SK-N-SH (cell line): ENCODE measurements at regions not wholly inside any gene's neighbourhood (a gene's known extent, or its start where the extent isn't known, plus 50 kb on each side); places are given as distances from the start of the nearest gene placed in this dataset.

Experiments
- CTCF ChIA-PET: fragments of 300-600, 350-600 bp; formaldehyde crosslinking; extraction: SDS; loops from one replicate; lab custom pipeline; 2021; lab: Yijun Ruan, JAX
- POLR2A ChIA-PET: fragments of 350-600 bp; sonication (Branson Sonifier 250); formaldehyde crosslinking; extraction: SDS; loops from one replicate; lab custom pipeline; 2020; ENCODE audit warnings: antibody characterized with exemption, inconsistent platforms; lab: Yijun Ruan, JAX
- DNase-seq: peaks from one replicate; pipeline ENCODE4 v3.0.0; 2012
- H2AFZ ChIP-seq: fragments of 200-600 bp; sonication (generic); 2 replicates; pipeline ENCODE4 v1.8.1; 2016; ENCODE audit warnings: antibody characterized with exemption, mild to moderate bottlenecking, low read depth
- H3F3A ChIP-seq: fragments of 200-600 bp; sonication (generic); replicated peaks from 2 replicates; pipeline ENCODE3; 2016; ENCODE audit warnings: antibody characterized with exemption, mild to moderate bottlenecking; ENCODE audit not compliant: insufficient read depth
- H3K27ac ChIP-seq, 2 experiments: fragments of 200-500 bp in 1 of 2; fragments of 200-600 bp in 1 of 2; sonication (Bioruptor generic) in 1 of 2; sonication (generic), shearing (Covaris generic) in 1 of 2; 2 replicates each; pipeline versions ENCODE4 v1.5.1 to v1.6.1; 2014 to 2016; ENCODE audit warnings: low read depth in 2 of 2, inconsistent platforms in 1 of 2, low read length in 1 of 2, mild to moderate bottlenecking in 1 of 2, mixed read lengths in 1 of 2
- H3K27me3 ChIP-seq: fragments of 200-600 bp; sonication (generic), shearing (Covaris generic); 2 replicates; pipeline ENCODE4 v1.6.1; 2016; ENCODE audit warnings: mixed run types; ENCODE audit not compliant: insufficient read depth
- H3K36me3 ChIP-seq, 2 experiments: fragments of 200-500 bp in 1 of 2; fragments of 200-600 bp in 1 of 2; sonication (Bioruptor generic) in 1 of 2; sonication (generic) in 1 of 2; replicated peaks in 1 of 2; 2 replicates each; pipeline versions ENCODE3 to v1.5.1; 2014 to 2016; ENCODE audit warnings: low read length in 1 of 2, mild to moderate bottlenecking in 1 of 2; ENCODE audit not compliant: insufficient read depth in 2 of 2, control insufficient read depth in 1 of 2
- H3K4me1 ChIP-seq, 2 experiments: fragments of 200-500 bp in 1 of 2; fragments of 200-600 bp in 1 of 2; sonication (Bioruptor generic) in 1 of 2; sonication (generic), shearing (Covaris generic) in 1 of 2; 2 replicates each; pipeline versions ENCODE4 v1.5.1 to v1.6.1; 2014 to 2016; ENCODE audit warnings: low read depth in 1 of 2, low read length in 1 of 2, mixed run types in 1 of 2; ENCODE audit not compliant: insufficient read depth in 2 of 2, control insufficient read depth in 1 of 2
- H3K4me2 ChIP-seq: fragments of 200-600 bp; sonication (generic), shearing (Covaris generic); 2 replicates; pipeline ENCODE4 v1.6.1; 2017; ENCODE audit warnings: mixed run types
- H3K4me3 ChIP-seq, 2 experiments: fragments of 200-500 bp in 1 of 2; fragments of 200-600 bp in 1 of 2; sonication (Bioruptor generic) in 1 of 2; sonication (generic), shearing (Covaris generic) in 1 of 2; 2 replicates each; pipeline versions ENCODE4 v1.5.1 to v1.8.1; 2014 to 2016; ENCODE audit warnings: low read depth in 2 of 2, inconsistent platforms in 1 of 2, low read length in 1 of 2, mild to moderate bottlenecking in 1 of 2, mixed read lengths in 1 of 2, moderate library complexity in 1 of 2
- H3K79me2 ChIP-seq: fragments of 200-600 bp; sonication (generic); 2 replicates; pipeline ENCODE4 v1.8.1; 2017; ENCODE audit warnings: mild to moderate bottlenecking; ENCODE audit not compliant: insufficient read depth
- H3K9ac ChIP-seq: fragments of 200-600 bp; sonication (generic); 2 replicates; pipeline ENCODE4 v1.6.1; 2017; ENCODE audit warnings: mixed run types
- H3K9me2 ChIP-seq: fragments of 200-600 bp; sonication (generic); 2 replicates; pipeline ENCODE4 v1.6.1; 2017; ENCODE audit warnings: mixed run types
- H3K9me3 ChIP-seq: fragments of 200-600 bp; sonication (generic); 2 replicates; pipeline ENCODE4 v1.6.1; 2017; ENCODE audit warnings: mixed run types, mild to moderate bottlenecking, moderate library complexity
- H4K20me1 ChIP-seq: fragments of 200-600 bp; sonication (generic); 2 replicates; pipeline ENCODE4 v1.6.1; 2017; ENCODE audit warnings: mild to moderate bottlenecking, mixed run types; ENCODE audit not compliant: insufficient read depth
- CHD2 ChIP-seq: fragments of 150-350 bp; IDR thresholded peaks from 2 replicates; pipeline ENCODE4 v1.6.1; 2018; ENCODE audit warnings: low read length; ENCODE audit not compliant: partially characterized antibody
- EP300 ChIP-seq, 2 experiments: IDR thresholded peaks; 2 replicates each; pipeline versions ENCODE4 v1.4.0 to v1.6.1; 2012; ENCODE audit warnings: borderline replicate concordance in 1 of 2, low read depth in 1 of 2, low read length in 1 of 2
- EZH2phosphoT487 ChIP-seq: fragments of 200-600 bp; sonication (generic); IDR thresholded peaks from 2 replicates; pipeline ENCODE4 v1.6.1; 2017; ENCODE audit warnings: low read depth, mixed run types, mild to moderate bottlenecking, antibody characterized with exemption, moderate library complexity, borderline replicate concordance
- FOXM1 ChIP-seq: IDR thresholded peaks from 2 replicates; pipeline ENCODE4 v1.4.0; 2012; ENCODE audit warnings: low read depth, mild to moderate bottlenecking
- GABPA ChIP-seq: IDR thresholded peaks from 2 replicates; pipeline ENCODE4 v1.4.0; 2012; ENCODE audit warnings: low read depth, mild to moderate bottlenecking
- IRF3 ChIP-seq: fragments of 150-350 bp; IDR thresholded peaks from 2 replicates; pipeline ENCODE4 v1.6.1; 2016; ENCODE audit warnings: mild to moderate bottlenecking, low read depth, low read length
- MEF2A ChIP-seq: IDR thresholded peaks from 2 replicates; pipeline ENCODE4 v1.4.0; 2012; ENCODE audit warnings: low read depth, borderline replicate concordance
- MXI1 ChIP-seq: IDR thresholded peaks from 2 replicates; pipeline ENCODE4 v1.6.1; 2012; ENCODE audit warnings: mild to moderate bottlenecking, low read depth, low read length, improper control_type of control experiment
- NRF1 ChIP-seq: IDR thresholded peaks from 2 replicates; pipeline ENCODE4 v1.6.1; 2012; ENCODE audit warnings: low read depth, mild to moderate bottlenecking, low read length
- POLR2AphosphoS5 ChIP-seq: IDR thresholded peaks from 2 replicates; pipeline ENCODE4 v1.6.1; 2012; ENCODE audit warnings: low read depth, low read length
- RCOR1 ChIP-seq: fragments of 150-350 bp; IDR thresholded peaks from 2 replicates; pipeline ENCODE4 v1.6.1; 2017; ENCODE audit warnings: antibody characterized with exemption, low read length
- REST ChIP-seq: IDR thresholded peaks from 2 replicates; pipeline ENCODE4 v1.6.1; 2012; ENCODE audit warnings: mild to moderate bottlenecking, low read depth, low read length, moderate library complexity
- RFX5 ChIP-seq: IDR thresholded peaks from 2 replicates; pipeline ENCODE4 v1.6.1; 2012; ENCODE audit warnings: mild to moderate bottlenecking, improper control_type of control experiment, low read length
- SIN3A ChIP-seq: IDR thresholded peaks from 2 replicates; pipeline ENCODE4 v1.6.1; 2012; ENCODE audit warnings: low read depth, mild to moderate bottlenecking, low read length, moderate library complexity, borderline replicate concordance
- SMC3 ChIP-seq: IDR thresholded peaks from 2 replicates; pipeline ENCODE4 v1.6.1; 2012; ENCODE audit warnings: low read depth, low read length, improper control_type of control experiment
- TCF12 ChIP-seq: IDR thresholded peaks from 2 replicates; pipeline ENCODE4 v1.4.0; 2012
- YY1 ChIP-seq: IDR thresholded peaks from 2 replicates; pipeline ENCODE4 v1.4.0; 2012; ENCODE audit warnings: low read depth, mild to moderate bottlenecking
- WGBS: methylation state at CpG from one replicate; pipeline ENCODE4 v1.1.6; 2017; ENCODE audit warnings: low lambda C conversion rate; 5-methylcytosine and 5-hydroxymethylcytosine counted together
- TF ChIP-seq, protein P1 (sequence below): fragments of 150-350 bp; IDR thresholded peaks from 2 replicates; pipeline ENCODE4 v1.6.1; 2017; ENCODE audit warnings: antibody characterized with exemption, low read length, low read depth, borderline replicate concordance
- TF ChIP-seq, protein P2 (sequence below): IDR thresholded peaks from 2 replicates; pipeline ENCODE4 v1.4.0; 2012; ENCODE audit warnings: low read depth, borderline replicate concordance
- TF ChIP-seq, protein P3 (sequence below): IDR thresholded peaks from 2 replicates; pipeline ENCODE4; 2012

DNA sequence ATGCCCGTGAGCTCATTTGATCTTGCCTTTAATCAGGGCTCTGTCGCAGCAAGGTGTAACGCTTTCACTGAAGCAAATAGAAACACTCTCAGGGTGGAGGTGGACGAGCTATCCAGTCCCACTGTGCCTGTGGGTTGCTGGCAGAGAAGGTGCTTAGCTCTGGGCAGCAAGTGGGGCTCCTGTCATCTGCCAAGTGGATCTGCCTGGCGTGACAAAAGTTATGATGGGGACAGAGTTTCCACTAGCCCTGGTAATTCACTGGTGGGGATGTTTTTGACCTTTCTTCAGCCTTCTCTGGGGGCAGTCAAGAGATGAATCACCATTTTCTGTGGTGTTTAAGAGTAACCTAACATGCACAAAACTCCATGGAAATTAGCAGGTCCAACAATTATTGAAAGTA is 71.3 kb upstream of the EDEM3 start:
- Histone ChIP-seq H3K9me2 (no peaks in the 10 kb centered on the region), H3K9ac (no peak overlapping the region), H3K4me3 (no peak overlapping the region), H3F3A (peaks cover 8% of the 10 kb centered on the region), H2AFZ (no peak overlapping the region), H3K9me3 (no peaks in the 10 kb centered on the region), H3K27ac (peak overlapping the region in 1 of 2 experiments; percentile 9; a peak in 1 of 4 replicates), H3K27me3 (no peaks in the 10 kb centered on the region), H3K4me2 (no peak overlapping the region), H3K4me1 (peaks cover 2 to 11% of the 10 kb centered on the region in 2 experiments; a peak in 3 of 4 replicates), H3K36me3 (peaks cover 14 to 27% of the 10 kb centered on the region in 2 experiments), H3K79me2 (no peaks in the 10 kb centered on the region), H4K20me1 (no peaks in the 10 kb centered on the region)
- TF ChIP-seq RCOR1 = no peak
- no peak for TF ChIP-seq REST
- TF ChIP-seq GABPA = no peak
- no peak for TF ChIP-seq TCF12
- no peak for TF ChIP-seq SMC3
- TF ChIP-seq, protein P1, sequence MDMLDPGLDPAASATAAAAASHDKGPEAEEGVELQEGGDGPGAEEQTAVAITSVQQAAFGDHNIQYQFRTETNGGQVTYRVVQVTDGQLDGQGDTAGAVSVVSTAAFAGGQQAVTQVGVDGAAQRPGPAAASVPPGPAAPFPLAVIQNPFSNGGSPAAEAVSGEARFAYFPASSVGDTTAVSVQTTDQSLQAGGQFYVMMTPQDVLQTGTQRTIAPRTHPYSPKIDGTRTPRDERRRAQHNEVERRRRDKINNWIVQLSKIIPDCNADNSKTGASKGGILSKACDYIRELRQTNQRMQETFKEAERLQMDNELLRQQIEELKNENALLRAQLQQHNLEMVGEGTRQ = no peak
- TF ChIP-seq, protein P2, sequence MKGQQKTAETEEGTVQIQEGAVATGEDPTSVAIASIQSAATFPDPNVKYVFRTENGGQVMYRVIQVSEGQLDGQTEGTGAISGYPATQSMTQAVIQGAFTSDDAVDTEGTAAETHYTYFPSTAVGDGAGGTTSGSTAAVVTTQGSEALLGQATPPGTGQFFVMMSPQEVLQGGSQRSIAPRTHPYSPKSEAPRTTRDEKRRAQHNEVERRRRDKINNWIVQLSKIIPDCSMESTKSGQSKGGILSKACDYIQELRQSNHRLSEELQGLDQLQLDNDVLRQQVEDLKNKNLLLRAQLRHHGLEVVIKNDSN = no peak
- no peak for TF ChIP-seq YY1
- no peak for TF ChIP-seq NRF1
- TF ChIP-seq MEF2A = no peak
- TF ChIP-seq, protein P3, sequence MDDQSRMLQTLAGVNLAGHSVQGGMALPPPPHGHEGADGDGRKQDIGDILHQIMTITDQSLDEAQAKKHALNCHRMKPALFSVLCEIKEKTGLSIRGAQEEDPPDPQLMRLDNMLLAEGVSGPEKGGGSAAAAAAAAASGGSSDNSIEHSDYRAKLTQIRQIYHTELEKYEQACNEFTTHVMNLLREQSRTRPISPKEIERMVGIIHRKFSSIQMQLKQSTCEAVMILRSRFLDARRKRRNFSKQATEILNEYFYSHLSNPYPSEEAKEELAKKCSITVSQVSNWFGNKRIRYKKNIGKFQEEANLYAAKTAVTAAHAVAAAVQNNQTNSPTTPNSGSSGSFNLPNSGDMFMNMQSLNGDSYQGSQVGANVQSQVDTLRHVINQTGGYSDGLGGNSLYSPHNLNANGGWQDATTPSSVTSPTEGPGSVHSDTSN = no peak
- TF ChIP-seq CHD2 = no peak
- no peak for TF ChIP-seq FOXM1
- no peak for TF ChIP-seq EP300 (IDR thresholded peaks at IDR 0.05; ENCODE audit: borderline replicate concordance in 1 of 2, low read depth in 1 of 2, low read length in 1 of 2)
- no peak for TF ChIP-seq MXI1
- no peak for TF ChIP-seq POLR2AphosphoS5
- TF ChIP-seq EZH2phosphoT487 = no peak
- no peak for TF ChIP-seq SIN3A
- no peak for TF ChIP-seq IRF3
- TF ChIP-seq RFX5 = no peak
- 95% methylated on average over 5 of the region's 5 CpGs for WGBS
- DNase-seq = no peak
- POLR2A ChIA-PET = no interaction called here
- CTCF ChIA-PET = interaction anchor here (1.4 kb wide), 1 partner anchor 20 kb away, joined by 6 read pairs; no protein-coding TSS in a partner anchor
